ENCODE measurements at regions not wholly inside any gene's neighbourhood (a gene's known extent, or its start where the extent isn't known, plus 50 kb on each side); places are given as distances from the start of the nearest gene placed in this dataset.

DNA sequence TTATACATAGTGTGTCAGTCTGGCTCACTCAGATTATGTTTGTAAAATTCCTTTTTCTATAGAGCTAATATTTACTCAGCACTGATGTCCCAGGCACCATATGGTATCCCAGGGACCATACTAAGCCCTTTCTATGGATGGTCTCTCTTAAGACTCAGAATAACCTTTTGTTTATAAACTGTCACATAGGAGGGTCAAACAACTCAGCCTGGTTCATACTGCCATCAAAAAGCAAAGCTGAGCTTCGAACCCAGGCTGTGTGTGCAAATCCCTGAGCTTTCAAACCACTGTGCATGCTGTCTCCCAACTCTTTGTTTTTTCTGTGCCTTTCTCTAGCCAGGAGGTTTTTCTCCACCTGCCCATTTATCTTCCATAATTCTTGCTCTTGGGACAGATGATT is 135.6 kb upstream of the ARHGAP5 start:
- peaks cover 28% of the 10 kb centered on the region for H3K4me1 ChIP-seq (ENCODE audit: insufficient read depth)
- no peak overlapping the region for H2AFZ ChIP-seq
- 50% methylated on average over 1 of the region's 1 CpG for WGBS (ENCODE audit: low lambda C conversion rate, missing lambda C conversion rate)
- H4K20me1 ChIP-seq (ENCODE audit: insufficient read depth, poor library complexity, severe bottlenecking) = no peaks in the 10 kb centered on the region
- H3K4me2 ChIP-seq = no peak overlapping the region
- DNase-seq (ENCODE audit: low spot score) = no peak
- H3K4me3 ChIP-seq = no peak overlapping the region
- no peaks in the 10 kb centered on the region for H3K9me3 ChIP-seq (ENCODE audit: low read depth)
- peak overlapping the region; percentile 26 for H3K27ac ChIP-seq
- TF ChIP-seq EZH2 (IDR thresholded peaks at IDR 0.05; ENCODE audit: borderline replicate concordance) = no peak
- no peak for TF ChIP-seq CTCF (IDR thresholded peaks at IDR 0.05; ENCODE audit: poor library complexity)
- no peak for TF ChIP-seq EZH2phosphoT487 (IDR thresholded peaks at IDR 0.05; ENCODE audit: low read depth, severe bottlenecking, unreplicated experiment)
- H3K36me3 ChIP-seq (replicated peaks; ENCODE audit: insufficient read depth, low read depth) = no peaks in the 10 kb centered on the region
- no peaks in the 10 kb centered on the region for H3K79me2 ChIP-seq
- H3K9me2 ChIP-seq (replicated peaks; ENCODE audit: insufficient read depth) = no peaks in the 10 kb centered on the region
- no peaks in the 10 kb centered on the region for H3K27me3 ChIP-seq

DNA sequence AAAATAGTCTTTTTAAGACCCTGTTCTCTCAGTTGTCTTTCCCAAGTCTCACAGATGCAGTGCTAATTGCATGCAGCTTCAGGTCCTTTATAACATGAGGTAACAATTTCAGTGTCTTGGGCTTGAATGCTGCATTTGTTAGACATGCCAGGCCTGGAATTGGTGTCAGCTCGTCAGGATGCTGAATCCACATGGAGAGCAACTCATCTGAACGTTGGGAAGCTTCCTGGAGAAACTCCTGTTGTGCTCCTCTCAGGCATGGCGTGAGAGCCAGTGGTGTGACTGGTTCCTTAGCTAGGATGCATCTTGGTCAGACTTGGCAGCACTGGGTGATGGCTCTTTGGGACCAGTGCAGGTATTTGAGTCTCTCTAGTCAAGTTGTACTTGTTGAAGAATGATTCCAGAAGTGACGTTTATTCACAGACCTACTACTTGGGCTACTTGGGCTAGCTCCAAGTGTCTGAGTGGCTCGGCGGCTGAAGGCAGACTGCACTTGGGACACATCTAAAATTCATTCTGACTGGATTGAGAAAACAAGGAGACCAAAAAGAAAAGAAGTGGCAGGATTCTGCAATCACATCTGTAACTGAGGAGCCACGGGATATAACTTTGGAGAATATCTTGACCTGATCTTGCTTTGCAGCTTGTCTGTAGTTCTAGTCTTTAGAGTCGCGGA is 134.8 kb upstream of the ARHGAP5 start:
- Histone ChIP-seq H3K27me3 (no peaks in the 10 kb centered on the region), H2AFZ (no peak overlapping the region), H3K27ac (no peak overlapping the region), H3K36me3 (replicated peaks; ENCODE audit: insufficient read depth, low read depth) (no peaks in the 10 kb centered on the region), H3K4me1 (ENCODE audit: insufficient read depth) (peaks cover 25% of the 10 kb centered on the region), H3K4me3 (no peak overlapping the region), H3K79me2 (no peaks in the 10 kb centered on the region), H3K9me2 (replicated peaks; ENCODE audit: insufficient read depth) (no peaks in the 10 kb centered on the region), H3K4me2 (no peak overlapping the region), H3K9me3 (ENCODE audit: low read depth) (no peaks in the 10 kb centered on the region), H4K20me1 (ENCODE audit: insufficient read depth, poor library complexity, severe bottlenecking) (no peaks in the 10 kb centered on the region)
- WGBS (ENCODE audit: low lambda C conversion rate, missing lambda C conversion rate) = 89% methylated on average over 9 of the region's 9 CpGs
- DNase-seq (ENCODE audit: low spot score) = no peak
- TF ChIP-seq EZH2 (IDR thresholded peaks at IDR 0.05; ENCODE audit: borderline replicate concordance) (no peak), CTCF (IDR thresholded peaks at IDR 0.05; ENCODE audit: poor library complexity) (no peak)

GRCh38 chr14:31943217-31943799 is 133.8 kb upstream of the ARHGAP5 start:
- Histone ChIP-seq H3K27ac (peak overlapping the region; percentile 98), H4K20me1 (ENCODE audit: insufficient read depth, poor library complexity, severe bottlenecking) (no peaks in the 10 kb centered on the region), H3K4me2 (no peak overlapping the region), H3K9me3 (ENCODE audit: low read depth) (no peaks in the 10 kb centered on the region), H3K79me2 (no peaks in the 10 kb centered on the region), H3K9me2 (replicated peaks; ENCODE audit: insufficient read depth) (no peaks in the 10 kb centered on the region), H3K27me3 (no peaks in the 10 kb centered on the region), H3K4me1 (ENCODE audit: insufficient read depth) (peaks cover 30% of the 10 kb centered on the region), H2AFZ (no peak overlapping the region), H3K36me3 (replicated peaks; ENCODE audit: insufficient read depth, low read depth) (no peaks in the 10 kb centered on the region), H3K4me3 (no peak overlapping the region)
- 67% methylated on average over 5 of the region's 5 CpGs for WGBS (ENCODE audit: low lambda C conversion rate, missing lambda C conversion rate)
- TF ChIP-seq EZH2phosphoT487 (IDR thresholded peaks at IDR 0.05; ENCODE audit: low read depth, severe bottlenecking, unreplicated experiment) (no peak), EZH2 (IDR thresholded peaks at IDR 0.05; ENCODE audit: borderline replicate concordance) (no peak), CTCF (IDR thresholded peaks at IDR 0.05; ENCODE audit: poor library complexity) (no peak)
- no peak for DNase-seq (ENCODE audit: low spot score)
